Neural progenitor cell (in vitro differentiated cells): ENCODE measurements at regions not wholly inside any gene's neighbourhood (a gene's known extent, or its start where the extent isn't known, plus 50 kb on each side); places are given as distances from the start of the nearest gene placed in this dataset.

Source experiments
- CTCF ChIP-seq: fragments of 200-600 bp; sonication (generic); IDR thresholded peaks from 2 replicates; pipeline ENCODE4 v1.5.1; 2017; ENCODE audit warnings: antibody characterized with exemption, mild to moderate bottlenecking
- EZH2 ChIP-seq: fragments of 200-600 bp; sonication (generic); IDR thresholded peaks from 2 replicates; pipeline ENCODE4 v1.6.1; 2017; ENCODE audit warnings: antibody characterized with exemption, mild to moderate bottlenecking, moderate library complexity
- EZH2phosphoT487 ChIP-seq: fragments of 200-600 bp; sonication (generic); IDR thresholded peaks from 2 replicates; pipeline ENCODE4 v1.6.1; 2017; ENCODE audit warnings: antibody characterized with exemption

DNA sequence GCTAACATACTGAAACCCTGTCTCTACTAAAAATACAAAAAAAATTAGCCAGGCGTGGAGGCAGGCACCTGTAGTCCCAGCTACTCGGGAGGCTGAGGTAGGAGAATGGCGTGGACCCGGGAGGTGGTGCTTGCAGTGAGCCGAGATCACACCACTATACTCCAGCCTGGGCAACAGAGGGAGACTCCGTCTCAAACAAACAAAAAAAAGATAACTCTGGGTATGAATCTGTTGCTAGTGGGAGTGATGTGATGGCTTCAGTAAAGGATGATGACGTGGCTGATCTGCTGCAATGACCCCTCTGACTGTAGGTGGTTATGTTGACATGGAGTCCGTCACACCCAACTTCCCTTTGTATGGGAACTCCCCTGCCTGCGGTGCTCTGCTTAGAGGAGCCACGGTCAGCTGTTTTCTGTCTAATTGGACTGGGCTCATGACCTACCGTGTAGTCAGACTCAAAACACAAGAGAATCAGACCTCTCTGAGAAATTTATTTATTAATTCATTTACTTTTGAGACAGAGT lies 59.1 kb upstream of the MED13L start:
- TF ChIP-seq CTCF (no peak), EZH2phosphoT487 (no peak), EZH2 (no peak)
